H9 (cell line): ENCODE measurements at regions not wholly inside any gene's neighbourhood (a gene's known extent, or its start where the extent isn't known, plus 50 kb on each side); places are given as distances from the start of the nearest gene placed in this dataset.
A peak's percentile ranks its signal among the peaks of the same experiment; 100 is the strongest.

Experiments used
- DNase-seq: peaks from one replicate; pipeline ENCODE4 v3.0.0-alpha.2; 2017
- H2AFZ ChIP-seq: one replicate; pipeline ENCODE4 v1.6.1; 2013; ENCODE audit warnings: mild to moderate bottlenecking, low read length, control low read depth, moderate library complexity
- H2AK5ac ChIP-seq: 2 replicates; pipeline ENCODE4 v1.6.1; 2013; ENCODE audit warnings: low read length, control low read depth, mixed read lengths; ENCODE audit not compliant: insufficient read length
- H2BK120ac ChIP-seq: one replicate; pipeline ENCODE4 v1.6.1; 2013; ENCODE audit warnings: low read depth, mild to moderate bottlenecking, low read length, control low read depth, inconsistent platforms; ENCODE audit not compliant: poor library complexity, severe bottlenecking
- H2BK12ac ChIP-seq: 2 replicates; pipeline ENCODE4 v1.6.1; 2013; ENCODE audit warnings: low read length, control low read depth, mixed read lengths, low read depth; ENCODE audit not compliant: insufficient read length
- H2BK15ac ChIP-seq: 2 replicates; pipeline ENCODE4 v1.6.1; 2013; ENCODE audit warnings: low read depth, low read length, control low read depth
- H2BK20ac ChIP-seq: one replicate; pipeline ENCODE4 v1.6.1; 2013; ENCODE audit warnings: low read depth, mild to moderate bottlenecking, low read length, control low read depth, inconsistent platforms; ENCODE audit not compliant: poor library complexity, severe bottlenecking
- H2BK5ac ChIP-seq: 2 replicates; pipeline ENCODE4 v1.6.1; 2013; ENCODE audit warnings: low read length, control low read depth, mixed read lengths; ENCODE audit not compliant: insufficient read length
- H3K14ac ChIP-seq: 2 replicates; pipeline ENCODE4 v1.6.1; 2013; ENCODE audit warnings: low read length, control low read depth; ENCODE audit not compliant: insufficient read depth
- H3K18ac ChIP-seq: 2 replicates; pipeline ENCODE4 v1.6.1; 2013; ENCODE audit warnings: low read depth, mild to moderate bottlenecking, mixed read lengths, low read length, control low read depth; ENCODE audit not compliant: insufficient read length
- H3K23ac ChIP-seq: 2 replicates; pipeline ENCODE4 v1.6.1; 2013; ENCODE audit warnings: low read length, control low read depth, mixed read lengths, low read depth; ENCODE audit not compliant: insufficient read length
- H3K23me2 ChIP-seq: 2 replicates; pipeline ENCODE4 v1.6.1; 2013; ENCODE audit warnings: low read depth, mild to moderate bottlenecking, mixed read lengths, low read length, control low read depth; ENCODE audit not compliant: insufficient read length, poor library complexity, severe bottlenecking
- H3K27ac ChIP-seq: 2 replicates; pipeline ENCODE4 v1.5.1; 2013; ENCODE audit warnings: low read length, control low read depth, mixed read lengths, low read depth; ENCODE audit not compliant: insufficient read length
- H3K27me3 ChIP-seq: 2 replicates; pipeline ENCODE4 v1.6.1; 2013; ENCODE audit warnings: low read length, control low read depth, inconsistent platforms; ENCODE audit not compliant: insufficient read depth
- H3K4ac ChIP-seq: 2 replicates; pipeline ENCODE4 v1.6.1; 2013; ENCODE audit warnings: low read depth, mild to moderate bottlenecking, control low read depth, inconsistent platforms, low read length, moderate library complexity
- H3K4me1 ChIP-seq: 2 replicates; pipeline ENCODE4 v1.6.1; 2013; ENCODE audit warnings: low read length, control low read depth, inconsistent platforms; ENCODE audit not compliant: insufficient read depth
- H3K4me2 ChIP-seq: 2 replicates; pipeline ENCODE4 v1.6.1; 2013; ENCODE audit warnings: low read length, control low read depth, mixed read lengths; ENCODE audit not compliant: insufficient read length, insufficient read depth
- H3K56ac ChIP-seq: 2 replicates; pipeline ENCODE4 v1.6.1; 2013; ENCODE audit warnings: low read depth, mild to moderate bottlenecking, mixed read lengths, low read length, control low read depth; ENCODE audit not compliant: insufficient read length
- H3K79me1 ChIP-seq: 2 replicates; pipeline ENCODE4 v1.6.1; 2013; ENCODE audit warnings: low read depth, mild to moderate bottlenecking, moderate library complexity, low read length, control low read depth, inconsistent platforms; ENCODE audit not compliant: insufficient read depth, poor library complexity, severe bottlenecking
- H3K79me2 ChIP-seq: 2 replicates; pipeline ENCODE4 v1.6.1; 2013; ENCODE audit warnings: low read length, control low read depth, inconsistent platforms; ENCODE audit not compliant: insufficient read depth
- H3K9ac ChIP-seq: 2 replicates; pipeline ENCODE4 v1.6.1; 2013; ENCODE audit warnings: low read length, control low read depth, mixed read lengths; ENCODE audit not compliant: insufficient read length; ENCODE audit errors: extremely low read depth
- H3K9me3 ChIP-seq: one replicate; pipeline ENCODE4 v1.6.1; 2013; ENCODE audit warnings: low read depth, low read length, inconsistent platforms; ENCODE audit not compliant: control insufficient read depth
- H3T11ph ChIP-seq: one replicate; pipeline ENCODE4 v1.6.1; 2013; ENCODE audit warnings: mild to moderate bottlenecking, low read length, control low read depth, inconsistent platforms
- H4K20me1 ChIP-seq: one replicate; pipeline ENCODE4 v1.6.1; 2013; ENCODE audit not compliant: control insufficient read depth, insufficient read length, insufficient read depth
- H4K5ac ChIP-seq: 2 replicates; pipeline ENCODE4 v1.6.1; 2013; ENCODE audit warnings: low read depth, mild to moderate bottlenecking, mixed read lengths, low read length, control low read depth; ENCODE audit not compliant: insufficient read length
- H4K8ac ChIP-seq: replicated peaks from 2 replicates; pipeline ENCODE4 v1.6.1; 2013; ENCODE audit warnings: low read length, control low read depth, mixed read lengths, low read depth; ENCODE audit not compliant: insufficient read length
- H4K91ac ChIP-seq: 2 replicates; pipeline ENCODE4 v1.6.1; 2013; ENCODE audit warnings: low read depth, mild to moderate bottlenecking, moderate library complexity, mixed read lengths, low read length, control low read depth; ENCODE audit not compliant: insufficient read length
- H3K27ac Mint-ChIP-seq, 3 experiments: 2 replicates in 2 of 3; 3 replicates in 1 of 3; pipeline ENCODE4 v1.8.0; 2020 to 2021; ENCODE audit warnings: mixed read lengths in 3 of 3, mild to moderate bottlenecking in 1 of 3, moderate library complexity in 1 of 3
- H3K27me3 Mint-ChIP-seq: 2 replicates; pipeline ENCODE4 v1.8.0; 2021; ENCODE audit warnings: low read depth, mild to moderate bottlenecking, moderate library complexity, mixed read lengths
- H3K36me3 Mint-ChIP-seq, 3 experiments: 2 replicates in 2 of 3; 3 replicates in 1 of 3; pipeline ENCODE4 v1.8.0; 2020 to 2021; ENCODE audit warnings: low read depth in 3 of 3, mixed read lengths in 3 of 3; ENCODE audit not compliant: insufficient read depth in 1 of 3
- H3K4me1 Mint-ChIP-seq, 2 experiments: 2 replicates each; pipeline ENCODE4 v1.8.0; 2020; ENCODE audit warnings: mixed read lengths in 2 of 2
- H3K4me3 Mint-ChIP-seq, 2 experiments: 2 replicates in 1 of 2; 3 replicates in 1 of 2; pipeline ENCODE4 v1.8.0; 2020 to 2021; ENCODE audit warnings: mild to moderate bottlenecking in 2 of 2, mixed read lengths in 2 of 2, moderate library complexity in 1 of 2
- H3K9me3 Mint-ChIP-seq, 2 experiments: 2 replicates in 1 of 2; 3 replicates in 1 of 2; pipeline ENCODE4 v1.8.0; 2020; ENCODE audit warnings: mild to moderate bottlenecking in 2 of 2, mixed read lengths in 2 of 2, moderate library complexity in 1 of 2
- CTCF ChIP-seq: fragments of 200-600 bp; sonication (generic); conservative IDR thresholded peaks from 3 replicates; pipeline ENCODE4 v1.8.0; 2021; ENCODE audit warnings: antibody characterized with exemption, mild to moderate bottlenecking
- WGBS: extraction: QIAGEN DNeasy Blood & Tissue Kit; methylation state at CpG from one replicate; pipeline ENCODE4 v1.1.7; 2013; ENCODE audit warnings: missing lambda C conversion rate, low lambda C conversion rate, mixed read lengths; ENCODE audit not compliant: insufficient read length; ENCODE audit errors: extremely low coverage; 5-methylcytosine and 5-hydroxymethylcytosine counted together

GRCh38 chr12:91361864-91362263 lies 179.2 kb upstream of the DCN start:
- no peak overlapping the region for H2BK12ac ChIP-seq
- no peak overlapping the region for H4K91ac ChIP-seq
- H3K27ac ChIP-seq, result no peak overlapping the region
- H3K23ac ChIP-seq, result no peak overlapping the region
- no peak overlapping the region for H3K27ac Mint-ChIP-seq
- no peak for DNase-seq
- no peaks in the 10 kb centered on the region for H3K9me3 Mint-ChIP-seq
- peak overlapping the region; percentile 53 for H2AFZ ChIP-seq
- H4K8ac ChIP-seq, result no peak overlapping the region
- no peak overlapping the region for H3K18ac ChIP-seq
- no peak overlapping the region for H2BK15ac ChIP-seq
- no peaks in the 10 kb centered on the region for H3K27me3 Mint-ChIP-seq
- no peak overlapping the region for H2BK20ac ChIP-seq
- no peaks in the 10 kb centered on the region for H3K9me3 ChIP-seq
- H3K79me2 ChIP-seq, result no peaks in the 10 kb centered on the region
- H3K4me3 Mint-ChIP-seq, result no peak overlapping the region
- H3T11ph ChIP-seq, result no peak overlapping the region
- WGBS, result no CpG with 5 or more reads among the region's 5 CpGs
- H3K14ac ChIP-seq, result no peak overlapping the region
- no peaks in the 10 kb centered on the region for H3K79me1 ChIP-seq
- H3K9ac ChIP-seq, result no peak overlapping the region
- peak; percentile 81 for TF ChIP-seq CTCF
- no peak overlapping the region for H2AK5ac ChIP-seq
- no peaks in the 10 kb centered on the region for H3K4me1 ChIP-seq
- no peak overlapping the region for H3K4me2 ChIP-seq
- H3K23me2 ChIP-seq, result no peaks in the 10 kb centered on the region
- no peak overlapping the region for H2BK120ac ChIP-seq
- no peaks in the 10 kb centered on the region for H4K20me1 ChIP-seq
- peaks cover 4 to 13% of the 10 kb centered on the region in 2 experiments for H3K4me1 Mint-ChIP-seq
- H2BK5ac ChIP-seq, result no peak overlapping the region
- H3K56ac ChIP-seq, result no peak overlapping the region
- H3K36me3 Mint-ChIP-seq, result no peaks in the 10 kb centered on the region
- no peak overlapping the region for H4K5ac ChIP-seq
- H3K4ac ChIP-seq, result no peak overlapping the region
- H3K27me3 ChIP-seq, result no peaks in the 10 kb centered on the region
